ENCODE measurements at regions not wholly inside any gene's neighbourhood (a gene's known extent, or its start where the extent isn't known, plus 50 kb on each side); places are given as distances from the start of the nearest gene placed in this dataset.

- Histone ChIP-seq H3K4me3 (no peak overlapping the region), H3K4me1 (no peaks in the 10 kb centered on the region), H3K36me3 (no peaks in the 10 kb centered on the region), H3K27ac (replicated peaks in 1 of 4) (no peak overlapping the region), H3K27me3 (peaks cover 0 to 7% (median 2%) of the 10 kb centered on the region in 4 donors), H3K9me3 (no peaks in the 10 kb centered on the region)
- WGBS: 90% methylated on average over 4 of the region's 4 CpGs
- intact Hi-C loops (cut with DNase I): loop anchor here (5.0 kb wide), 1 partner anchor 35 kb away; no protein-coding TSS in a partner anchor
- no peak for DNase-seq (ENCODE audit: extremely low spot score)
- no peak for TF ChIP-seq POLR2AphosphoS5 (IDR thresholded peaks at IDR 0.05)
- TF ChIP-seq EP300 (IDR thresholded peaks at IDR 0.05): no peak
- TF ChIP-seq POLR2A (IDR thresholded peaks at IDR 0.05; ENCODE audit: low read depth): no peak
- TF ChIP-seq CTCF (IDR thresholded peaks at IDR 0.05): no peak
Measured at GRCh38 chr17:56717471-56717870, 116.2 kb downstream of the C17orf67 start.

- H3K36me3 ChIP-seq: no peaks in the 10 kb centered on the region
- H3K27ac ChIP-seq (replicated peaks in 1 of 4): no peak overlapping the region
- no peak for DNase-seq (ENCODE audit: extremely low spot score)
- H3K4me3 ChIP-seq: no peak overlapping the region
- intact Hi-C loops (cut with DNase I): loop anchor here (5.0 kb wide), 1 partner anchor 36 kb away; no protein-coding TSS in a partner anchor
- H3K27me3 ChIP-seq: peaks cover 0 to 7% (median 2%) of the 10 kb centered on the region in 4 donors
- H3K4me1 ChIP-seq: no peaks in the 10 kb centered on the region
- no peaks in the 10 kb centered on the region for H3K9me3 ChIP-seq
- TF ChIP-seq CTCF (IDR thresholded peaks at IDR 0.05): no peak
- TF ChIP-seq POLR2AphosphoS5 (IDR thresholded peaks at IDR 0.05): no peak
- no peak for TF ChIP-seq EP300 (IDR thresholded peaks at IDR 0.05)
- TF ChIP-seq POLR2A (IDR thresholded peaks at IDR 0.05; ENCODE audit: low read depth): no peak
- WGBS: 63% methylated on average over 4 of the region's 4 CpGs
Measured at GRCh38 chr17:56718515-56718914, 115.2 kb downstream of the C17orf67 start.

GRCh38 chr17:56723421-56723820 lies 110.3 kb downstream of the C17orf67 start:
- no peaks in the 10 kb centered on the region for H3K36me3 ChIP-seq
- H3K4me1 ChIP-seq: no peaks in the 10 kb centered on the region
- no peaks in the 10 kb centered on the region for H3K27me3 ChIP-seq
- DNase-seq (ENCODE audit: extremely low spot score): no peak
- H3K27ac ChIP-seq (replicated peaks in 1 of 4): no peak overlapping the region
- H3K4me3 ChIP-seq: no peak overlapping the region
- no peak for TF ChIP-seq EP300 (IDR thresholded peaks at IDR 0.05)
- TF ChIP-seq POLR2A (IDR thresholded peaks at IDR 0.05; ENCODE audit: low read depth): no peak
- no peak for TF ChIP-seq POLR2AphosphoS5 (IDR thresholded peaks at IDR 0.05)
- TF ChIP-seq CTCF (IDR thresholded peaks at IDR 0.05): no peak
- H3K9me3 ChIP-seq: no peaks in the 10 kb centered on the region
- WGBS: 88% methylated on average over 5 of the region's 5 CpGs
- intact Hi-C loops (cut with DNase I): no loop called here

GRCh38 chr17:56724664-56725063 lies 109.1 kb downstream of the C17orf67 start:
- intact Hi-C loops (cut with DNase I): no loop called here
- Histone ChIP-seq H3K36me3 (no peaks in the 10 kb centered on the region), H3K27ac (replicated peaks in 1 of 4) (no peak overlapping the region), H3K4me1 (no peaks in the 10 kb centered on the region), H3K9me3 (no peaks in the 10 kb centered on the region), H3K27me3 (no peaks in the 10 kb centered on the region), H3K4me3 (no peak overlapping the region)
- TF ChIP-seq CTCF (IDR thresholded peaks at IDR 0.05) (no peak), EP300 (IDR thresholded peaks at IDR 0.05) (no peak), POLR2A (IDR thresholded peaks at IDR 0.05; ENCODE audit: low read depth) (no peak), POLR2AphosphoS5 (IDR thresholded peaks at IDR 0.05) (no peak)
- WGBS: 67% methylated on average over 11 of the region's 11 CpGs
- DNase-seq (ENCODE audit: extremely low spot score): no peak

- no peak for DNase-seq (ENCODE audit: extremely low spot score)
- Histone ChIP-seq H3K4me3 (no peak overlapping the region), H3K4me1 (no peaks in the 10 kb centered on the region), H3K36me3 (no peaks in the 10 kb centered on the region), H3K27ac (replicated peaks in 1 of 4) (no peak overlapping the region), H3K9me3 (no peaks in the 10 kb centered on the region), H3K27me3 (no peaks in the 10 kb centered on the region)
- intact Hi-C loops (cut with DNase I): no loop called here
- WGBS: 55% methylated on average over 4 of the region's 4 CpGs
- TF ChIP-seq CTCF (IDR thresholded peaks at IDR 0.05) (no peak), EP300 (IDR thresholded peaks at IDR 0.05) (no peak), POLR2A (IDR thresholded peaks at IDR 0.05; ENCODE audit: low read depth) (no peak), POLR2AphosphoS5 (IDR thresholded peaks at IDR 0.05) (no peak)
Measured at GRCh38 chr17:56725144-56725543, 108.6 kb downstream of the C17orf67 start.
